AG09309 (cell line): ENCODE measurements at regions not wholly inside any gene's neighbourhood (a gene's known extent, or its start where the extent isn't known, plus 50 kb on each side); places are given as distances from the start of the nearest gene placed in this dataset.

Experiments used
- DNase-seq: peaks from one replicate; pipeline ENCODE4 v3.0.0-alpha.2; 2010; ENCODE audit warnings: low read depth
- H3K4me3 ChIP-seq: 2 replicates; pipeline ENCODE4 v1.5.1; 2011; ENCODE audit warnings: mild to moderate bottlenecking, low read depth, low read length, moderate library complexity; ENCODE audit not compliant: control insufficient read depth
- TF ChIP-seq, protein P1 (sequence below): IDR thresholded peaks from 2 replicates; pipeline ENCODE4 v1.5.1; 2011; ENCODE audit warnings: mild to moderate bottlenecking, low read depth, low read length, inconsistent platforms; ENCODE audit not compliant: insufficient read depth, control insufficient read depth; ENCODE audit errors: missing control alignments

DNA sequence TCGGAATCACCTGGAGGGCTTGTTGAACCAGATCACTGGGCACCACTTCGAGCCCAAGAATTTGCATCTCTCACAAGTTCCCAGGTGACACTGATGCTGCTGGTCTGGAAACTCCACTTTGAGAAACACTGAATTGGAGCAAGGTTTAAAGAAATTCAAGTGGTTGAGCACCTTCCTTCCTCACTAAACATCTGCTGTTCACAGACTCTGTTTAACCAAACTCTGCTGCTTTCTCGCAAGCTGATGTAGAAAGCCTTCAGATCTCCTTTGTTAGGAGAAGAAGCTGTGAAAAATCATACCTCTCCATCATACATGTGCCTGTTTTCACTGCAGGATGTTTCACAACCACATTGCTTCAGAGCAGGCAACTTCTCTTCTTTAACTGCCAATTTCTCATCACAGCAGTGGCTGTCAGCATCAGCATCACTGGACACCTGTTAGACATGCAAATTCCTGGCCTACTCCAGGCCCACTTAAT is 87.5 kb upstream of the TOP1 start:
- DNase-seq: no peak
- TF ChIP-seq, protein P1, sequence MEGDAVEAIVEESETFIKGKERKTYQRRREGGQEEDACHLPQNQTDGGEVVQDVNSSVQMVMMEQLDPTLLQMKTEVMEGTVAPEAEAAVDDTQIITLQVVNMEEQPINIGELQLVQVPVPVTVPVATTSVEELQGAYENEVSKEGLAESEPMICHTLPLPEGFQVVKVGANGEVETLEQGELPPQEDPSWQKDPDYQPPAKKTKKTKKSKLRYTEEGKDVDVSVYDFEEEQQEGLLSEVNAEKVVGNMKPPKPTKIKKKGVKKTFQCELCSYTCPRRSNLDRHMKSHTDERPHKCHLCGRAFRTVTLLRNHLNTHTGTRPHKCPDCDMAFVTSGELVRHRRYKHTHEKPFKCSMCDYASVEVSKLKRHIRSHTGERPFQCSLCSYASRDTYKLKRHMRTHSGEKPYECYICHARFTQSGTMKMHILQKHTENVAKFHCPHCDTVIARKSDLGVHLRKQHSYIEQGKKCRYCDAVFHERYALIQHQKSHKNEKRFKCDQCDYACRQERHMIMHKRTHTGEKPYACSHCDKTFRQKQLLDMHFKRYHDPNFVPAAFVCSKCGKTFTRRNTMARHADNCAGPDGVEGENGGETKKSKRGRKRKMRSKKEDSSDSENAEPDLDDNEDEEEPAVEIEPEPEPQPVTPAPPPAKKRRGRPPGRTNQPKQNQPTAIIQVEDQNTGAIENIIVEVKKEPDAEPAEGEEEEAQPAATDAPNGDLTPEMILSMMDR: no peak
- H3K4me3 ChIP-seq: no peak overlapping the region

DNA sequence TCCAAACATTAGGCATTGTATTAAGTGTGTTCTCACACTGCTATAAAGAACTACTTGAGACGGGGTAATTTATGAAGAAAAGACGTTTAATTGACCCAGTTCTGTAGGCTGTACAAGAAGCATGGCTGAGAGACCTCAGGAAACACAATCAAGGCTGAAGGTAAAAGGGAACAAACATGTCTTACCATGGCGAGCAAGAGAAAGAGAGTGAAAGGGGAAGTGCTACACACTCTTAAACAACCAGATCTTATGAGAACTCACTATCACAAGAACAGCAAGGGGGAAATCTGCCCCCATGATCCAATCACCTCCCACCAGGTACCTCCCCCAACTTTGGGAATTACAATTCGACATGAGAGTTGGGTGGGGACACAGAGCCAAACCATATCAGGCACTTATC is 86.6 kb upstream of the TOP1 start:
- TF ChIP-seq, protein P1: no peak
- no peak overlapping the region for H3K4me3 ChIP-seq
- DNase-seq: no peak

DNA sequence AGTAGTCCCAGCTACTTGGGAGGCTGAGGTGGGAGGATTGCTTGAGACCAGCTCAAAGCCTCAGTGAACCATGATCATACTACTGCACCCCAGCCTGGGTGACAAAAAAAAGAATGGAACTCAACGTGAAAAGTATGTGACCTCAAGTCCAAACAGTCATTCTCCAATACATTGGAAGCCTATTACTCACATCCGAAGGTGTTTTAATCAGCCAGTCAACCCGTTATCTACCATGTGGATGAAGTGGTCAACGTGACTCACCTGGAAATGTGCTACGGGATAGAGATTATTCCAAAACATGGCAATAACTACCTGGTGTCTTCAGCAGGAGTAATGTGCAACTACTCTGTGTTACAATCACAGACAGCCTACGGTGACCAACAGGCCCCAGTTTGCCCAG is 85.8 kb upstream of the TOP1 start:
- H3K4me3 ChIP-seq: no peak overlapping the region
- DNase-seq: no peak
- TF ChIP-seq, protein P1: no peak

DNA sequence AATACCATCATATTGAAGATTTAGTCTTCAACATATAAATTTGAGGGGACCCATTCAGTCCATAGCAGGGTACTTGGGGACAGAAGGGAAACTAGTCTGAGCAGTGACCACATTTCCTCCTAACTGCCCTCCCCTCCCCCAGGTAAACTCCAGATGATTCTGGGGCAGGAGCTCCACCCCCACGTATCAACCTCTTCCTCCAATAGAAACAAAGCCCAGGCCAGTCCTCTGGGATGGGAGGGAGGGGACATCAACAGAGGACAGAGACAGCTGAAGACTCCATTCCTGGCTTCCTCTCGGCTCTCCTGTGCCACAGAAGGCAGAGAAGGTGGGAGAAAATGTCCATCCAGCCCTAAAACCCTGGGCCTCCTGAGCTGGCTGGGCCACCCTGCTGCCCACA is 85.0 kb upstream of the TOP1 start:
- TF ChIP-seq, protein P1: no peak
- no peak for DNase-seq
- H3K4me3 ChIP-seq: no peak overlapping the region

DNA sequence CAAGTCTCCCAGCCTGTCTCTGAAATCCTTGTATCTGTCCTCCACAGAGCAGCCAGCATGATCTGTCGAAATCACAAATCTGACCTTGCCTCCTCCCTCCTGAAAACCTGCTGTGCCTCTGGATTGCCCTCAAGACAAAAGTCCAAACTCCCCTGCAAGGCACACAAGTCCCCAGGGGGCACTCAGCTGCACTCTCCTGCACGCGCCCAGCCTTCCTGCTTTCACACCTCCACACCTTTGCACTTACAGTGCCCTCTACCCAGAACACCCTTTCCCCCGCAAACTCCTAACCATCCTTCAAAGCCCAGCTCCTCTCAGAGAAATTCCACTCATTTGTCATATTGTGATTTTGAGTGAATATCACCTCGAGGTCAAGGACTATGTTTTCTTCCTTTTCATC is 83.4 kb upstream of the TOP1 start:
- DNase-seq: no peak
- TF ChIP-seq, protein P1: no peak
- H3K4me3 ChIP-seq: no peak overlapping the region

DNA sequence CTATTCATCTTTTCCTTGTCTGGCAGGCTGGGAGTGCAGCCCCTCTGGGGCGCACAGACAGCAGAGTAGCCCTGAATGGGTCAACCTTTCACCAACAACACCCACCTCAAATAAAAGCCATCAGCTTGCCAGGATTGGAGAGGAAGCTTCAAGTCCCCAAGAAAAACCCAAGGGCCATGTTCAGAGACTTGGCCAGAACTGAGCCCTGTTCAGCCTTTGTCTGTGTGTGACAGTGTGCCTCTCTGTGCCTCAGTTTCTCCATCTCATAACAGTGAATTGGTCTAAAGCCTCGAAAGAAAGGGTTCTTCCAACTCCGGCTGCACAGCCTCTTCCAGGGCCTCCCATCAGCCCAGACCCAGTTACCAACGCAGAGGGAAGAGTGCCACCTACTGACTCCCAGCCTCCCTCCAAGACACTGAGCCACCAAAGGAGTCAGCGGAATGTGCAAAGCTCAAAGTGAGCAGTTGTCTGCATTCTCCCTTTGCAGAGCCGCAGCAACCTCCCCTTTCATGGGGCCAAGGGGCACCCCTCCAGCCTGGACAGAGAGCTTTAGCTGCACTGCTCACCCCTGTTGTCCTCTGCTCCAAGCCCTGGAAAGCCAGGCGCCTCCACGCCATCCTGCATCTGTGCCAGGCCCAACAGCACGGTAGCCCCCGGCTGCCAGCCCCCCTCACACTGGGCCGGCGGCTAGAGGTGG is 82.7 kb upstream of the TOP1 start:
- TF ChIP-seq, protein P1: peak; percentile 71
- no peak for DNase-seq
- no peak overlapping the region for H3K4me3 ChIP-seq
